ENCODE measurements at regions not wholly inside any gene's neighbourhood (a gene's known extent, or its start where the extent isn't known, plus 50 kb on each side); places are given as distances from the start of the nearest gene placed in this dataset.

DNA sequence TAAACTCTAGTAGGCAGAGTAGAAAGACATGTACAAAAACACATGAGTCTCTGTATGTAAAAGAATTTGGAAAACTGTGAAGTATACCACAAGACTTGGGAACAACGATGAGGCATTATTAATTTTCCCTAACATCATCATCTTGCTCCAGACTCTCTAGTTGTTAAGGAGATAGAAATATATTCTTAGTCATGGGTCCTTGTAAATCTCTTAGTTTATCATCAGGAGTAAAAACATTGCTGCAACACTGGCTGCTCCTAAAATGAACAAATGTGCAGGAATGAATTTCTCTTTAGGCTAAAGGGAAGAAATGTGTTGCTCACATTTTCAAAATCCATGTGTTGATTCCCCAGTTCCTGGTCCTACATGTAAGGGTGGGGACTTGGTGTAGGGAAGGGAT is 384.6 kb downstream of the STIM2 start:
- no peak for TF ChIP-seq ZFP36 (IDR thresholded peaks at IDR 0.05; ENCODE audit: borderline replicate concordance, partially characterized antibody)
- no peak for TF ChIP-seq BHLHE40 (IDR thresholded peaks at IDR 0.05; ENCODE audit: low read depth, low read length)
- no peak for TF ChIP-seq ZSCAN20 (CRISPR knock-in tag; IDR thresholded peaks at IDR 0.05)
- TF ChIP-seq MAZ (IDR thresholded peaks at IDR 0.05; ENCODE audit: borderline replicate concordance, low read depth, low read length): no peak
- TF ChIP-seq, protein P1, sequence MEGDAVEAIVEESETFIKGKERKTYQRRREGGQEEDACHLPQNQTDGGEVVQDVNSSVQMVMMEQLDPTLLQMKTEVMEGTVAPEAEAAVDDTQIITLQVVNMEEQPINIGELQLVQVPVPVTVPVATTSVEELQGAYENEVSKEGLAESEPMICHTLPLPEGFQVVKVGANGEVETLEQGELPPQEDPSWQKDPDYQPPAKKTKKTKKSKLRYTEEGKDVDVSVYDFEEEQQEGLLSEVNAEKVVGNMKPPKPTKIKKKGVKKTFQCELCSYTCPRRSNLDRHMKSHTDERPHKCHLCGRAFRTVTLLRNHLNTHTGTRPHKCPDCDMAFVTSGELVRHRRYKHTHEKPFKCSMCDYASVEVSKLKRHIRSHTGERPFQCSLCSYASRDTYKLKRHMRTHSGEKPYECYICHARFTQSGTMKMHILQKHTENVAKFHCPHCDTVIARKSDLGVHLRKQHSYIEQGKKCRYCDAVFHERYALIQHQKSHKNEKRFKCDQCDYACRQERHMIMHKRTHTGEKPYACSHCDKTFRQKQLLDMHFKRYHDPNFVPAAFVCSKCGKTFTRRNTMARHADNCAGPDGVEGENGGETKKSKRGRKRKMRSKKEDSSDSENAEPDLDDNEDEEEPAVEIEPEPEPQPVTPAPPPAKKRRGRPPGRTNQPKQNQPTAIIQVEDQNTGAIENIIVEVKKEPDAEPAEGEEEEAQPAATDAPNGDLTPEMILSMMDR (IDR thresholded peaks at IDR 0.05): no peak
